ENCODE measurements at regions not wholly inside any gene's neighbourhood (a gene's known extent, or its start where the extent isn't known, plus 50 kb on each side); places are given as distances from the start of the nearest gene placed in this dataset.
"Not testable (repeated sequence)": the region's sequence is repeated elsewhere in the genome, so short reads cannot be mapped to it uniquely, and the experiment has no call there.

DNA sequence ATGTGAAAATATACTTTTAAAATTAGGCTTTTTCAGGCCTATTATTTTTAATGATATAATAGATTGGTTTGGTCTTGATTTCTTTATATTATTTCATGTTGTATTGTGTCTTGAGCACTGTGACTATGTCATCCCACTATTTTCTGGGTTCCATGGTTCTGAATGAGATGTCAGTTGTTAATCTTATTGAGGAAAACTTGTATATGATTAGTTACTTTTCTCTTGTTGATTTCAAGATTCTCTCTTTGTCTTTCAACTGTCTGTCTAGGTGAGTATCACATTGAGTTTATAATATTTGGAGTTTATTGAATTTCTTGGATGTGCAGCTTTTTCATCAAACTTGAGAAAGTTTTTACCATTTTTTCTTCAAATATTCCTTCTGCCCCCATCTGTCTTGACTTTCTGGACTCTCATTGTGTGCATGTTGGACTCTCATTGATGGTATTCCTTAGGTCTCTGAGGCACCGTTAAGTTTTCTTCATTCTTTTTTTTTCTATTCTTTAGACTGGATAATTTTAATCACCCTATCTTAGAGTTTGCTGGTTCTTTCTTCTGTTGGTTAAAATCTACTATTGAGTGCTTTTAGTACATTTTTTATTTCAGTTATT is 175.8 kb downstream of the TMEM167A start:
- DNase-seq (ENCODE audit: low read depth in 2 of 3, low spot score in 2 of 3) = no peak

DNA sequence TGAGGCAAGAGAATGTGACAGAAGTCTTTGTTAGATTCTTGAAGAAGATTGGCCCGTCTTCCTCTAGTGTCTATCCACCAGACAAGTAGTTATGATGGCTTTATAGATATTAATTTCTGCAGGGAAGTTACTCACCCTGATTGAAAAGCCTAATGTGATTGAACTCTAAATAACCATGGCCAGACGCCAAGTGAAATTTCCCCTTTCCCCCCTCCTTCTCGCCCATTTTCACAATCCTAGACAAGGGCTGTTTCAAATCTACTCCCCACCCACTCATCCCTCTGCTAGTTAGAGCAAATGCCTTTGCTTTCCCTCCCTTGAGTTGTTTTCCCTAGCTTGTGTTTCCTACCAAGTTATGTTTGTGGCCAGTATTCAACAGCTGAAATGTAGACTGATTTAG is 182.5 kb downstream of the TMEM167A start:
- no peak for DNase-seq (ENCODE audit: low read depth in 2 of 3, low spot score in 2 of 3)

DNA sequence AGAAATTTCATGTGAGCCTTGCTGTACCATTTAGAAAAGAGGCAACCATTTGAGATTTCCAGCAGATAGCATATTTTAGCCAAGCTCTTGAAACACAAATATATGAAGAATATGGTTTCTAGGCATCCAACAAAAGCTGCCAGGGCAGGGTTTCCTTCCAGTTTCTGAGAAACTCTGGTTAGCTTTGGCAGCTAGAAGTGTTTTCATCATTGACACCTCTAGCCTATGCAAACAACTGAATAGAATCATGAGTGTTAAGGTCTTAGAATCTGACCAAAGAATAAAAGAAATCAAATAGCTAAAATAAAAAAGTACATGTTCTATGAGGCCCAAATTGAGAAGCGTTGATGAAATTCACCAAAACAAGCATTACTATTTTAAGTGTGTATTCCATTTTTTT is 188.1 kb downstream of the TMEM167A start:
- no peak for DNase-seq (ENCODE audit: low read depth in 2 of 3, low spot score in 2 of 3)

DNA sequence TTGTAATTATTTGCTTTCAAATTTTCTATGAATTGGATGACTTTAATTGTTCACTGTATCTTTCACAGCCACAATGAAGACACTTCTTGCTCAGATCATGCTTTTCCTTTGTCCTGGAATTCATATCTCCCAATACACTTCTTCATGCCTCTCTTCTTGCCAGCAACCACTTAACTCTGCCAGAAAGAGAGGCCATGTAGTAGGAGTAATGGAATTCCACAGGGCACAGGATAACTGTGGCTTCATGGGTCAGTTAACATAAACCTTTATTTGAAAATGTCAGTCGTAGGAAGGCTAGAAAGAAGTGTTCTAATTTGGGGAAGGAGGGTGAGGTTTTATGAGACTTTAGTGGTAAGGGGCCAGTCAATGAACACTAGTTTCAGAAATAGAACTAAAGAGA is 190.3 kb downstream of the TMEM167A start:
- no peak for DNase-seq (ENCODE audit: low read depth in 2 of 3, low spot score in 2 of 3)

DNA sequence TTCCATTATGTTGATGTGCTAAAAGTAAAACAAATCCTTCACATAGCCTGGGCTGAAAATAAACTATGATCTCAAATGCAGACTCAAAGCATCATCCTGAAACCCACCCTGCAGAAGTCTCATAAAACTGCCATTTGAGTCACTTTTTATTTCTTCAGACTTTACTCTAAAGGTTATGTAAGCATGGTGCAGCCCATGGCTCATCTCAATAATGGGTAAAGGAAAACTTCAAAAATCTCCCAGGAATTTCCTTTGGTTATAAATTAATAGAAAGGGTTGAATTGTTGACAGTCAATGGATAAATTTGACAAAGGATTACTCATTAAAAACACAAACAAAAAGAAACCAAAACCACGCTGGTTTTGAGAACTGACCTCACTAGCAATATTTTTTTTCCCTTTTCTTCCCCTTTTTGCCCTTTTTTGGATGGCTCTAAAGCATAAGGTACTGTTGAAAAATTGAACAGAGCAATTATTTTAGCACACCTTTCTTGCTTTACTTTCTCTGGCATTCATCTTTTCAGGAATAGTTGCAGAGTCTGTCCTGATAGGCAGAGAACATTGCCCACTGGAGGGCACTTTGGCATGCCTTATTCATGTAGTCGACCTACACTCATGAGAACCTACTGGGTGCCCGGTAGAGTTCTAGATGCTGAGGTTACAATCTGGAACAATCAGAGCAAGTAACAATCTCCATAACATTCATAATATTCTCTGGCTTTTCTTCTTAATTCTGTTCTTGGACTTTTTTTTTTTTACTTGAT is 191.4 kb downstream of the TMEM167A start:
- DNase-seq (ENCODE audit: low read depth in 2 of 3, low spot score in 2 of 3) = no peak

DNA sequence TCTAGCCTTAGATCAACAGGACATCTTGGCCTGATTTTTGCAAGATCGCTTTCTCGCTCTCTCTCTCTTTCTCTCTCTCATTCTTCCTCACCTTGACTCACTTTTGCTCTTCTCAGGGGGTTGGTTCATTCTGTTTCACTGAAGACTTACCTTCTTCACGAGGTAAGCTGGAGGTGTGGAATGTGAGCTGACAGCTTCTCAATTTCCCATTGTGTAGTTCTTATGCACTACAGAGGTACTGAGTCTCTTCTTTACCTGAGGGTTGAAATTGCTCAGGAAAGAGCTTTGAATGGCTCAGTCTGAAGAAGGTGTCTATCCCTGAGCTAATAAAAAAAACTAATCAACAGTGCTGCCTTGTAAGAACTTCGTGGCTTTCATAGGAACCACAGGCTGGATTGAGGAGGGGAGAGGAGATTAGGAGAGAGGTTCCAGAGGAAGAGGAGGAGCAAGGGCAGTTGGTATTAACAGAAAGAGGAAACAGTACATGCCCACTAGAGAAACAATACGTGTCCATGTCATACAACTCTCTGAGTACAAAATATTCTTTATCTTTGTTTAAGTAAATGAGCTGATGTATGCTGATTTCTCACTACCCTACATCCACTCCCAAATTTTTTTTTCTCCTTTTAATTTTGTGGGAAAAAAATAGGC is 192.2 kb downstream of the TMEM167A start:
- no peak for DNase-seq (ENCODE audit: low read depth in 2 of 3, low spot score in 2 of 3)

DNA sequence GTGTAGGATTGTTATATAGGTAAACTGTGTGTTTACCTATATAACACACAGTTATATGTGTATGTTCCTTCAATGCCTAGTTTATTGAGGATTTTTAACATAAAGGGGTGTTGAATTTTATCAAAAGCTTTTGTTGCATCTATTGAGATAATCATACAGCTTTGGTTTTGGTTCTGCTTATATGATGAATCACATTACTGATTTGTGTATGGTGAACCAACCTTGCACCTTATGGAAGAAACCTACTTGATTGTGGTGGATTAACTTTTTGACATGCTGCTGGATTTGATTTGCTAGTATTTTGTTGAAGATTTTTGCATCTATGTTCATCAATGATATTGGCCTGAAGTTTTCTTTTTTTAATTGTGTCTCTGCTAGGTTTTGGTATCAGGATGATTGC is 194.9 kb downstream of the TMEM167A start:
- no peak for DNase-seq (ENCODE audit: low read depth in 2 of 3, low spot score in 2 of 3)

DNA sequence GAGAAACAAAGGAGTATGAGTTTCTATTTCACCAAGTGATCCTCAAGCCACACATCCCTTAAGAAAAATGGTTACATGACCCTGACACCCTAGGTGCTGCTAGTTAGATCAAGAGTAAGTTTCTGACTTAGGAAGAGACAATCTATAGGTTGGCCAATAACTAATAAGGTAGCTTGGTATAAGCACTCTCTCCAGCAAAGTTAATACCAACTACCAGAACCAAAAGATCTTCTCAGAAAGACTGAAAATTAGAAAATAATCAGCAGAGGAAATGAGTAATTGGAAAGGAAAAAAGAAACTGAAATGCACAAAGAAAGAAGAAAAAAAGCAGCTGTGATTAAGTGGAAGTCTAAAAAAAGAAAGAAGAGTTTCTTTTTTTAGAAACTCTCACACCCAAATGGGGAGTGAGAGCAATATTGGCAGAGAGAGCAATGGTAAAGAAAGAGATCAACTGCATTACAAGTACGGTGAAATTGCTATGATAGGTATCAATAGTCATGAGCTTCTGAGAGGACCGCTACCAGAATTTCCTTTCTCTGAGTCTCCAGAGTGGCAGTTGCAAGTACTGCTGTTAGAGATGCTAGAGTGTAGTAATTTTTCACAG is 195.5 kb downstream of the TMEM167A start:
- DNase-seq (ENCODE audit: low read depth in 2 of 3, low spot score in 2 of 3) = no peak

DNA sequence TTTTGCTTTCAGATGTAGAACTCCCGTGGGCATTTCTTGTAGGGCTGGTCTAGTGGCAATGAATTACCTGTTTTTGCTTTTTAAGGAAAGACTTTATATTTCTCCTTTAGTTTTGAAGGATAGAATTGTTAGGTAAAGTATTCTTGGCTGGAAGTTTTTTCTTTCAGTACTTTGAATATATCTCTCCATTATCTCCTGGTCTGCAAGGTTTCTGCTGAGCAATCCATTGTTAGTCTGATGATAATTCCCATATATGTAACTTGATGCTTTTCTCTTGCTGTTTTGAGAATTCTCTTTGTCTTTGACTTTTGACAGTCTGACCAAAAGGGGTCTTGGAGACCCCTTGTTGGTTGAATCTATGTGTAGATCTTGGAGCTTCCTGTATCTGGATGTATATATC is 198.1 kb downstream of the TMEM167A start:
- DNase-seq (ENCODE audit: low read depth in 2 of 3, low spot score in 2 of 3) = no peak

DNA sequence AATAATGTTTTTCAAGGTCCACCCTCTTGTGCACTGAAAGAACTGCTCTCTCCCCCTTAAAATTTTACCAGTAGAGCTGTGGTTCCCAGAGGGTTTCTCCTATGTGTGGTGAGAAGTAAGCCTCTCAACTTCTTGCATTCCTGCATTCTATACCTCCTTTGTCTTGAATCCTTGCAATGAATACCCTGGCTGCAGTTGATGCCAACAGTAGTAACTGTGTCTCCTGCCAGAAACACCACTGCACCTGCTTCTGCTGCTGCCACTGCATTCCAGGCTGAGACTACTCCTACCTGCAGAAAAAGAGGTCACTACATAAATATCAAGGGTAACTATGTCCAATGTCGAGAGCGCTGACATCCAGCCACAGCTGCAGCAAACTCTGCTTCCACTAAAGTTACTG is 203.7 kb downstream of the TMEM167A start:
- no peak for DNase-seq (ENCODE audit: low read depth in 2 of 3, low spot score in 2 of 3)

DNA sequence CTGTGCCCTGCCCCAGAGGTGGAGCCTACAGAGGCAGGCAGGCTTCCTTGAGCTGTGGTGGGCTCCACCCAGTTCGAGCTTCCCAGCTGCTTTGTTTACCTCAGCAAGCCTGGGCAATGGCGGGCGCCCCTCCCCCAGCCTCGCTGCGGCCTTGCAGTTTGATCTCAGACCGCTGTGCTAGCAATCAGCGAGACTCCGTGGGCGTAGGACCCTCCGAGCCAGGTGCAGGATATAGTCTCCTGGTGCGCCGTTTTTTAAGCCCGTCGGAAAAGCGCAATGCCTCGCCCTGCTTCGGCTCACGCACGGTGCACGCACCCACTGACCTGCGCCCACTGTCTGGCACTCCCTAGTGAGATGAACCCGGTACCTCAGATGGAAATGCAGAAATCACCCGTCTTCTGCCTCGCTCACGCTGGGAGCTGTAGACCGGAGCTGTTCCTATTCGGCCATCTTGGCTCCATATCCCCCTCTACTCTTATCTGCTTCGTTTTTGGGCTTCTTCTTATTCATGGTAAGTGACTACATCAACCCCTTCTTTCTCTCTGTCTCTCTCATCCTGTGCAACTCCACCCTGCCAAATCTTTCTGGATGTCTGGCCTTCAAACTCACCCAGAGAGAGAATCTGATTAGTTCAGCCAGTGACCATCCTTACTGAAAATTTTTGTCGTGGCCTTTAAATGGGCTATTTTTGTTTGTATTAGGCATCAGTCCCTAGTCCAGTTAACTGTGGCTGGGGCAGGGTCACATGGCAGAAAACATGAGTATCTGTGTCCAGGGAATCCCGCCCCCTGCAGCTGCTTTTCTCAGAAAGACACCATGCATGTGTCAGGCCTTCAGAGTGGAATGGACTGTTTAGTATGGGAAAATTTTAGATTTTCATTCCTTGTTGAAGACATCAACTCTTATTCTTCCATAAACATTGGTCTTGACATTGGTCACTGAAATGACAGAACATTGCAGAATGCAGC is 204.6 kb downstream of the TMEM167A start:
- not testable (repeated sequence) for DNase-seq (ENCODE audit: low read depth in 2 of 3, low spot score in 2 of 3)

DNA sequence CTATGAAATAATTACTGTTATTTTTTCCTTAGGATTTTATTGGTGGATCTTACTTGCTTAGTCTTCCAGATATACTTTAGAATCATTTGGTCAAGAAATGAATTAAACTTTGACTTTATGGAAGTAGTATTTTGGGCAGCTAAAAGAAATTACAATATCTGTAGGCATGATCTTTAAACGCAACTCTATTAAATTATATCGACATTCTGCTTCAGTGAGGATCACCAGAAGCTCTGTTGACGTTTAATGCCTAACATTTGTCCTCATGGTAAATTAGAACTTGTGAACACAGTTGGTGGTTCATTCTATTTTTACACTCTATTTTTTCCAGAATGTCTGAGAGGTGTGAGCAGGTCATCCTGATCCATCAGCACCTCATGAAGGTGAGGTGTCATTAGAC is 211.6 kb downstream of the TMEM167A start:
- DNase-seq (ENCODE audit: low read depth in 2 of 3, low spot score in 2 of 3) = no peak

DNA sequence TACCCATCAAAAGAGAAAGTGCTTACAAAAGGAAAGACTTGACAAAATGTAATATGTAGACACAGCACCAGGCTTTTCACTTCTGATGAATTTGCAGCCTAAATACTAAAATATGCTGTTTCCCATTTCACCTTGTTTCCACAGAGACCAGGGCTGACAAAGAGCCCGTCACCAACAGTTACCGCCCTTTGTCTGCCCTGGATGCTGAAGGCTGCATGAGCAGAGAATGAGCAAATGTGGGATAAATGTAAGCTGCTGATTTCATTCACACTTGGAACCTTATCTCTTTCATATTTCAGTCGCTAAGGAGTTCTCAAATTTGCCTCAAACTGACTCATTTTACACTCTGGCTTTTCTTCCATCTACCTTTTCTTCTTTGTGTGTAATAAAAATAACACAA is 213.9 kb downstream of the TMEM167A start:
- no peak for DNase-seq (ENCODE audit: low read depth in 2 of 3, low spot score in 2 of 3)

DNA sequence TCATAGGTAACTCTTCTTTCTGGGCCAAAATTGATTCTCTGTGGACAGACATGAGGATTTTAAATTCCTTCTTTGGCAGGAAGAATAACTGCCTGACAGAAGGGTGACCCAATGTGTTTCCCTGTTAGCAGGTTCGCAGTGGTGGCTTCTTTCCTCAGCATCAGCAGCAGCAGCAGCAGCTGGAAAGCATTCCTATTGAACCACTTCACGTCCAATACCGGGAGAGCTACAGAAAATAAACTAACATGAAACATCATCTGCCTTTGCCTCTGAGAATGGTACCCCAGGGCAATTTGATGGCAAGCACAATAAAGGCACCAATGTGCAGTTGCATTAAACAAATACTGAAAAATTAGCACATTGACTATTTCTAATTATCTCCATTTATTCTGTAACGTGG is 214.5 kb downstream of the TMEM167A start:
- DNase-seq (ENCODE audit: low read depth in 2 of 3, low spot score in 2 of 3) = no peak

DNA sequence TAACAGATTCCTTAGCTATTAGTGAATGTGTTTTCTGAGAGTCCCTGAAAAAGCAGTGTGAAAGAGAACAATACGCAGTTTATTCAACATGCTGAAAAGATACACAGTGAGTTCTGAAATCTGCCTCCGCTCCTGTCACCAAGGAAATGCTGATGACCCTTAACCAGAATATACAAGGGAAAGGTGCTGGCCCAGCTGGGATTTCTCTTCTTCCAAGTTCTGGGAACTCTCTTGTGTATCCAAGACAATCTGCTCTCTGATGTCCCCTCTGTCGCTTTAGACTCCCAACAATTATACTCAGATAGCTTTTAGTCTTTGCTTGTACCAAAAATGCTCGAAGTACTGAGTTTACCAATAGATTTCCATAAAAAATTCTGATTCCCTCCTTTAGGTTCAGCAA is 214.9 kb downstream of the TMEM167A start:
- no peak for DNase-seq (ENCODE audit: low read depth in 2 of 3, low spot score in 2 of 3)

DNA sequence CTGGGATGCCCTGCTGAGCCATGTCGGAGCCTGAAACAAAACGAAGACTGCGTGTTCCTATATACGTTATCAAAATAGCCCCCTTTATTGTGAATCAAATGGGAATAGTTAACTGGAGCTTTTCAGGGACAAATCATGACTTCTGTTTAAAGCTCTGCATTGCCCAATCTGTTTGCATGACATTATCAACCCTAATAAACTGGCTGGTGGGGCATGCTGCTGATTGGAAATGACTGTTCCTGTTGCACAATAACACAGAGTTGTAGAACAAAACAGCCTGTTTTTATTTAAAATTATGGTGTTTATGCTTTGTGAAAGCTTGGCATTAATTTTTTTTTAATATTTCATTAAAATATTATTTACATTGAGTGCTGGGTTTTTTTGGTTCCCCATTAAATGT is 215.5 kb downstream of the TMEM167A start:
- no peak for DNase-seq (ENCODE audit: low read depth in 2 of 3, low spot score in 2 of 3)

DNA sequence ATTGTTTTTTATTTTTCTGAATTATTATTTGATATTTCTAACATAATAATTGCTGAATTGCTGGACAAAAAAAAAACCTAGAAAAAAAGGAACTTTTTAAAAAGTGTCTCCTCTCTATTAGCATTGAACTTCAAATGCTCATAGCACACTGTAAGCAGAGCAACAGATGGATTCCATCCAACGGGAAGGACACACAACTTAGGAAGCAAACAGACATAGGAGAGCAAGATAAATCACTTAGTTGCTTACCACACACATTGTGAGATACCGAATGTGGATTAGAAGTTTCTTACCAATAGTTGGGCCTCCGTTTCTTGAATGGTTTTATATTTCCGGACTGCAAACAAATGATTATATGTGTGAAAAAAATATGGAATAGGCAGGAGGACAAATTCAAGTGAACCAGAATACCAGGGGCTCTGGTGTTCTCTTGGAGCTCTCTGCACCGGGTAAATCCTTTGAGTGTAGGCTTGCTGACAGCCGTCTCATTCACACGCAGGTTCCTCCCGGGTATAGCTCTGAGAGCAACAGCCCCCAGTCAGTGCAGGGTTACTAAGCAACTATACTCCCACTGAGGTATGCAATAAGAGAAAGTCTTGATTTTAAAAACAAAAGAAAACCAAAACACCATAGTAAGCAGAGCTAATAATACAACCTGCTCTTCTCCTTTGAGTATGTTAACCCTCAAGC is 217.6 kb downstream of the TMEM167A start:
- no peak for DNase-seq (ENCODE audit: low read depth in 2 of 3, low spot score in 2 of 3)

DNA sequence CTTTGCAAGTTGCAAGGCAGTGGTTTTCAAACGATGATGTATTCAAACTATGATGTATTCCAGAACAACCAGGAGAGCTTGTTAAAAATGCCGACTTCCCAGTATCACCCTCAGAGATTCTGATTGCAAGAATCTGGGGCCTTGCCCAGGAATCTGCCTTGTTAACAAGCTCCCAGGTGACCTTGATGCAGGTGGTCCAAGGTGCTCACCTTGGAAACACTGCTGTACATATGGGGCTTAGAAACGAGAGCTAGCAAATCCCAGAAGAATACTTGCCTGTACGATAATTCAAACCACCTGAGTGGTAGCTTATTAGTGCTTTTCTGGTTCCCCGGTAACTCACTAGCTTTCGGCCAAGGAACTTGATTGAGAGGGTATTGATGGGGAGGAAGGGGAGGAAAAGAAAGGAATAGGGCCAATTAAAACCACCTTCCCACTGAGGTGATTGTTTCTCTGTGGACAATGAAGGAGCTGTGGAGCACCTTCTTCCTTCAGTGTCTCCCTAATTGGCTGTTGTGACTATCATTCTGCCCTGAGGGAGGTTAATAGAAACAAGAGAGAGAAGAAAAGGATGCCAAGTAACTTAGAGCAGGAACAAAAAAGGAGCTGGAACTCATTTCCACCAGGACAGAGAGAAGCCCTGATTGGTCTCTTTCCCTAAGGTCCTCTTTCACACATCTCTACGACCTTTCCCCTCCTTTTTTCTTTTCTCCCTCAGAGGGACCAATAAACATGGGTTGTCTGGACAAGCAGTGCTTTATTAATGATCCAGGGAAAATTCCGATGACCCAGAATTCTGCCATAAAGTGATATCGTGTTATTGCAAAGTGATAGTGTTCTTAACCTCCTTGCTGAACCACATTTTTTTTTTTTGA is 218.8 kb downstream of the TMEM167A start:
- DNase-seq (ENCODE audit: low read depth in 2 of 3, low spot score in 2 of 3) = no peak

DNA sequence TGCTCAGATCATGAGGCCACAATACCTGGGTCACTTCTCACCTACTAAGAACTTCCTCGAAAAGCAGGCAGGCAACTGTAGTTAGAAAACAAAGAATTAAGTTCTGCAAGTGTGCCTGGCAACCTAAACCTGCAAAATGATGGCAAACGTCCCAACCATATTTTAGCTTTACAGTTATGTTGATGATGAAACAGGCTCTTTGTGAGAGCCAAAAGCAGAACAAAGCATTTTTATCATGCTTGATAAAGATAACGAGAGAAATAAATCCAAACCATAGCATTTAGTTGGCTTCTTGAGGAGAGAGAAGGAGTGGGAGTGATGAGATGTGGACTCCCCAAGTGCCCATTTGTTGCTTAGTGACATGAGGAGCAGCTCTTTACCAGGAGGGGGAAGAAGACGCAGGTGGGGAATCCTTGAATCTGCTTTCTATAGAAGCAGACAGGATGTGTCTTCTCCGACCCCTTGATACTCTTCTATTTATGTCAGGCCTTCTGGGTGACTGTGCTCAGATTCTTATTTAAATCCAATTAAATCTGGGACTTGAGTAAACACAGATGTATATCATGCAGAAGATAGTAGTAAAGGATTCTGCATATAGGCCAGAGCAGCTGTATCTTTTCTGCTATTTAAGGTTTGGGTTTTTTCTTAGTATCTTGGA is 221.2 kb downstream of the TMEM167A start:
- no peak for DNase-seq (ENCODE audit: low read depth in 2 of 3, low spot score in 2 of 3)

All from activated CD8-positive, alpha-beta memory T cell treated with anti-CD3 and anti-CD28 coated beads for 48 hours (primary cell).